ENCODE measurements at regions not wholly inside any gene's neighbourhood (a gene's known extent, or its start where the extent isn't known, plus 50 kb on each side); places are given as distances from the start of the nearest gene placed in this dataset.

DNA sequence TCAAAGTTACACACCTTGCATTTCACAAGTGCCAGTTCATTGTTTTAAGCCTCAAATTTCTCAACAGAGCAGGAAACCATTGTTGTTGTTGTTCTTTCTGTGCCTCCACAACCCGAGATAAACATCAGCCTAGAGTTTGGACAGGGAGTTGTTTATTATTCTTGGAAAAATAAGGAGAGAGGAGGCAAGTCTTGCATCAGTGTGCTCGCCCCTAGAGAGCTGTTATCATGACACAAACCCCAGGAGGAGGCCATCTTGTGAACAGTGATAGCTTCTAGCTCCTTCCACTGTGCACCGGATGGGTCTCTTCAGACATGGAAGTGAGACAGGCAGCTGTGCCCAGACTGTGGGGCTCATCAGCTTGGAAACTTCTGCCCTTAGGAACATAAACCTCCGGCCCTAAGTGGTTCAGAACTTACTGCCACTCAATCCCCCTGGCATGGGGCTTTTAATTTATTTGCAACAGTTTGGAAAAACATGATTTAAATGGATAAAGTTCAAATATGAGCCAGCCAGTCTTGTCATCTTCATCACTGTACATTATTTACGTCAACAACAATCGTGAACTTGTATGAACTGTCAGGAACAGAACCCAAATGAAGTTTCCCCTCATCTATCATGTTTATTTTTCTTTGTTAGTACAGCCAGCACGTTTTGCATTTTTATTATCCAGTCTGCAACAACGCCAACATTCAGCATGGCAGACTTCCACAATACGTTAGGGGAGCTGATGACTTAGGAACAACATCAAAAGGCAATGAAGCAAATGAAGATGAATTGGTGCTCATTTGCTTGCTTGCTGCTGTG is 181.7 kb upstream of the S1PR3 start:
- TF ChIP-seq POLR2A (IDR thresholded peaks at IDR 0.05), result no peak
- TF ChIP-seq, protein P1, sequence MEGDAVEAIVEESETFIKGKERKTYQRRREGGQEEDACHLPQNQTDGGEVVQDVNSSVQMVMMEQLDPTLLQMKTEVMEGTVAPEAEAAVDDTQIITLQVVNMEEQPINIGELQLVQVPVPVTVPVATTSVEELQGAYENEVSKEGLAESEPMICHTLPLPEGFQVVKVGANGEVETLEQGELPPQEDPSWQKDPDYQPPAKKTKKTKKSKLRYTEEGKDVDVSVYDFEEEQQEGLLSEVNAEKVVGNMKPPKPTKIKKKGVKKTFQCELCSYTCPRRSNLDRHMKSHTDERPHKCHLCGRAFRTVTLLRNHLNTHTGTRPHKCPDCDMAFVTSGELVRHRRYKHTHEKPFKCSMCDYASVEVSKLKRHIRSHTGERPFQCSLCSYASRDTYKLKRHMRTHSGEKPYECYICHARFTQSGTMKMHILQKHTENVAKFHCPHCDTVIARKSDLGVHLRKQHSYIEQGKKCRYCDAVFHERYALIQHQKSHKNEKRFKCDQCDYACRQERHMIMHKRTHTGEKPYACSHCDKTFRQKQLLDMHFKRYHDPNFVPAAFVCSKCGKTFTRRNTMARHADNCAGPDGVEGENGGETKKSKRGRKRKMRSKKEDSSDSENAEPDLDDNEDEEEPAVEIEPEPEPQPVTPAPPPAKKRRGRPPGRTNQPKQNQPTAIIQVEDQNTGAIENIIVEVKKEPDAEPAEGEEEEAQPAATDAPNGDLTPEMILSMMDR (IDR thresholded peaks at IDR 0.05), result no peak

Data from lower leg skin (tissue), 3 donors.